Parathyroid adenoma (tissue), 2 donors: ENCODE measurements at regions not wholly inside any gene's neighbourhood (a gene's known extent, or its start where the extent isn't known, plus 50 kb on each side); places are given as distances from the start of the nearest gene placed in this dataset.

Experiments
- H2AFZ ChIP-seq: fragments of 300-600 bp; sonication (generic); one replicate; pipeline ENCODE4 v1.7.0; 2017; ENCODE audit warnings: antibody characterized with exemption, mild to moderate bottlenecking
- H3K27ac ChIP-seq: fragments of 300-600 bp; sonication (generic); one replicate; pipeline ENCODE4 v1.7.0; 2017
- H3K27me3 ChIP-seq: fragments of 300-600 bp; sonication (generic); one replicate; pipeline ENCODE4 v1.7.0; 2017; ENCODE audit warnings: low read length; ENCODE audit not compliant: control insufficient read depth, insufficient read depth
- H3K36me3 ChIP-seq: fragments of 300-600 bp; sonication (generic); one replicate; pipeline ENCODE4 v1.7.0; 2017; ENCODE audit warnings: low read length; ENCODE audit not compliant: control insufficient read depth, insufficient read depth
- H3K4me1 ChIP-seq: fragments of 300-600 bp; sonication (generic); one replicate; pipeline ENCODE4 v1.7.0; 2017; ENCODE audit warnings: control low read depth
- H3K4me2 ChIP-seq: fragments of 300-600 bp; sonication (generic); one replicate; pipeline ENCODE4 v1.7.0; 2017; ENCODE audit warnings: low read length
- H3K4me3 ChIP-seq: fragments of 300-600 bp; sonication (generic); one replicate; pipeline ENCODE4 v1.7.0; 2017; ENCODE audit warnings: low read depth, low read length
- H3K79me2 ChIP-seq: fragments of 300-600 bp; sonication (generic); one replicate; pipeline ENCODE4 v1.7.0; 2017; ENCODE audit warnings: control low read depth
- H3K9ac ChIP-seq: fragments of 300-600 bp; sonication (generic); one replicate; pipeline ENCODE4 v1.7.0; 2017; ENCODE audit warnings: mild to moderate bottlenecking
- H3K9me3 ChIP-seq: fragments of 300-600 bp; sonication (generic); one replicate; pipeline ENCODE4 v1.7.0; 2017; ENCODE audit warnings: low read length; ENCODE audit not compliant: control insufficient read depth
- CTCF ChIP-seq: fragments of 300-600 bp; sonication (generic); IDR thresholded peaks from one replicate; pipeline ENCODE4 v1.7.0; 2017; ENCODE audit warnings: antibody characterized with exemption, mild to moderate bottlenecking
- donor health status: primary hyperparathyroidism.

GRCh38 chr1:187809549-187809948 lies 980.8 kb downstream of the PLA2G4A start:
- Histone ChIP-seq H3K79me2 (no peaks in the 10 kb centered on the region), H3K4me3 (no peak overlapping the region), H3K9me3 (no peaks in the 10 kb centered on the region), H3K9ac (no peak overlapping the region), H3K27me3 (no peaks in the 10 kb centered on the region), H2AFZ (no peak overlapping the region), H3K27ac (no peak overlapping the region), H3K4me1 (no peaks in the 10 kb centered on the region), H3K4me2 (no peak overlapping the region), H3K36me3 (no peaks in the 10 kb centered on the region)
- TF ChIP-seq CTCF = no peak

- no peaks in the 10 kb centered on the region for H3K9me3 ChIP-seq
- H3K4me2 ChIP-seq = no peak overlapping the region
- H3K36me3 ChIP-seq = no peaks in the 10 kb centered on the region
- no peak overlapping the region for H3K4me3 ChIP-seq
- H3K27me3 ChIP-seq = no peaks in the 10 kb centered on the region
- H3K4me1 ChIP-seq = no peaks in the 10 kb centered on the region
- TF ChIP-seq CTCF = no peak
- no peak overlapping the region for H2AFZ ChIP-seq
- no peak overlapping the region for H3K9ac ChIP-seq
- no peaks in the 10 kb centered on the region for H3K79me2 ChIP-seq
- no peak overlapping the region for H3K27ac ChIP-seq
Observed at GRCh38 chr1:187816646-187817045, 987.9 kb downstream of the PLA2G4A start.

- Histone ChIP-seq H3K27ac (no peak overlapping the region), H3K36me3 (no peaks in the 10 kb centered on the region), H3K79me2 (no peaks in the 10 kb centered on the region), H3K9ac (no peak overlapping the region), H3K4me3 (no peak overlapping the region), H3K4me2 (no peak overlapping the region), H2AFZ (no peak overlapping the region), H3K27me3 (no peaks in the 10 kb centered on the region), H3K4me1 (no peaks in the 10 kb centered on the region), H3K9me3 (no peaks in the 10 kb centered on the region)
- no peak for TF ChIP-seq CTCF
Observed at GRCh38 chr1:187817782-187818181, 989.0 kb downstream of the PLA2G4A start.

- Histone ChIP-seq H3K9me3 (no peaks in the 10 kb centered on the region), H3K79me2 (no peaks in the 10 kb centered on the region), H3K9ac (no peak overlapping the region), H3K4me3 (no peak overlapping the region), H3K36me3 (no peaks in the 10 kb centered on the region), H3K4me1 (no peaks in the 10 kb centered on the region), H2AFZ (no peak overlapping the region), H3K27me3 (no peaks in the 10 kb centered on the region), H3K4me2 (no peak overlapping the region), H3K27ac (no peak overlapping the region)
- no peak for TF ChIP-seq CTCF
Observed at GRCh38 chr1:187819086-187819485, 990.3 kb downstream of the PLA2G4A start.

GRCh38 chr1:187836557-187836956 lies 1007.8 kb downstream of the PLA2G4A start:
- H3K4me2 ChIP-seq = no peak overlapping the region
- H3K36me3 ChIP-seq = no peaks in the 10 kb centered on the region
- no peaks in the 10 kb centered on the region for H3K79me2 ChIP-seq
- no peak overlapping the region for H2AFZ ChIP-seq
- H3K27ac ChIP-seq = no peak overlapping the region
- no peaks in the 10 kb centered on the region for H3K4me1 ChIP-seq
- H3K9ac ChIP-seq = no peak overlapping the region
- H3K4me3 ChIP-seq = no peak overlapping the region
- H3K9me3 ChIP-seq = no peaks in the 10 kb centered on the region
- H3K27me3 ChIP-seq = no peaks in the 10 kb centered on the region
- TF ChIP-seq CTCF = no peak
